HG03520 (cell line): ENCODE measurements at regions not wholly inside any gene's neighbourhood (a gene's known extent, or its start where the extent isn't known, plus 50 kb on each side); places are given as distances from the start of the nearest gene placed in this dataset.
A peak's percentile ranks its signal among the peaks of the same experiment; 100 is the strongest.
"Not testable (repeated sequence)": the region's sequence is repeated elsewhere in the genome, so short reads cannot be mapped to it uniquely, and the experiment has no call there.

Source experiments
- ATAC-seq: cut with Tn5 transposase; IDR thresholded peaks from one replicate; pipeline ENCODE4 v1.9.1; 2021; ENCODE audit warnings: mild to moderate bottlenecking, moderate library complexity; ENCODE audit not compliant: unreplicated experiment

DNA sequence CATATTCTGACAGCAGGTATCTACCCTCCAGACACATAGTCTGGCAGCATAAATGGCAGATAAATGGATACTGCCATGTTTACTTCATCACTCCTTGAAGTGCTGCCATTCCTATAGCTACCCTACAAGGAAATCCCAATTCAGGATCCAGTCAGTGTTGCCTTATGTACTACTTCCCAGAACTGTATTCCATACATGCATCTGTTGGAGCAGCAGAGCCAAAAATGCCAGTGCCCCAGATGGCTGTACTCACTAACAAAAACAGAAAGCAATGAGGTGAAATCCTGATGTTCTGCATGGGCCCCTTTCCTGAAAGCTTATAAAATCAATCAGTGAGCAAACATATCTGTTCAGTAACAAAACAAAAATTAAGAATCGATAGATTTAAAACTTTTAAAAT lies 490.0 kb upstream of the COX7C start:
- no peak for ATAC-seq

- ATAC-seq = no peak
Observed at GRCh38 chr5:86129009-86129408, 488.7 kb upstream of the COX7C start.

- ATAC-seq = no peak
Observed at GRCh38 chr5:86137297-86137696, 480.4 kb upstream of the COX7C start.

DNA sequence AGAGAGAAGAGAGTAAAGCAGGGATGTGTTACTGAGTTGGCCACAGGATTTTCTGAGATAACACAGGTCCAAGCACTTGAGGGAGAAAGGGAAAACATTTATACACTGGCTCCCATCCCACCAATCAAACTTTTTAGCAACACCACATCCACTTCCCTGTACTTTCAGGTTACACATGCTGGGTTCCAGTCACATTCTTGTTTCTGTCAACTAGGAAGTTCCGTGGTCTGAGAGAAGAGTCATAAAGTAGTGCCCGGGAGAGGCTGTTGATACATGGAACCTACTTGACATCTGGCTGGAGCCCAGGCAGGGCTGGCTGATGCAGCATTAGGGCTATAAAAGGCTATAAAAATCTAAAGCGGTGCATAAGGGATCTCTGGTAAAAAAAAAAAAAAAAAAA lies 473.9 kb upstream of the COX7C start:
- ATAC-seq = no peak

DNA sequence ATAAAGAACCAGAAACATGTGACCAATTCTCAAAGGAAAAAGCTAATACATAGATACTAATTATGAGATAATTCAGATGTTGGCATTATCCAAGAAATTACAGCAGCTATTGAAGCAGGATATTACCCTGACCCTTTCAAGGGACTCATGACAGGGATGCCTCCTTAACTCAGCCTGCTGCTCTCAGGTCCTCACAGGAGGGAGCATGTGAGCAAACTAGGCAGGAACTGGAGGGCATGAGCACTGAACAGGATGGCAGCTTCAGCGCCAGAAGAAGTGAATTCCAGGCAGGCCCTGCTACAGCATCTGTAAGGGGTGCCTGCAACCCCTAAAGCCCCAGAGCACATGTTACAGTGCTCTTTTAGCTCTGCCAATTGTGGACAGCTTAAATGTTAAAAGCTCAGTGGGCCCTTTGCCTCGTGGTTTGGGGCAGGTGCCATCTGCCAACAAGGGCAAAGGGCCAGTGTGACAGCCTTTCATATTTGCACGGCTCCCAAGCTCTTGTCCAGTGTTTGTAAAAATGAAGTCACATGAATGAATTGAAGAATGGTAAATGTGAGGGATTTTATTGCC lies 464.7 kb upstream of the COX7C start:
- ATAC-seq = no peak

GRCh38 chr5:86155796-86156195 lies 461.9 kb upstream of the COX7C start:
- no peak for ATAC-seq

- no peak for ATAC-seq
Observed at GRCh38 chr5:86170194-86170593, 447.5 kb upstream of the COX7C start.

DNA sequence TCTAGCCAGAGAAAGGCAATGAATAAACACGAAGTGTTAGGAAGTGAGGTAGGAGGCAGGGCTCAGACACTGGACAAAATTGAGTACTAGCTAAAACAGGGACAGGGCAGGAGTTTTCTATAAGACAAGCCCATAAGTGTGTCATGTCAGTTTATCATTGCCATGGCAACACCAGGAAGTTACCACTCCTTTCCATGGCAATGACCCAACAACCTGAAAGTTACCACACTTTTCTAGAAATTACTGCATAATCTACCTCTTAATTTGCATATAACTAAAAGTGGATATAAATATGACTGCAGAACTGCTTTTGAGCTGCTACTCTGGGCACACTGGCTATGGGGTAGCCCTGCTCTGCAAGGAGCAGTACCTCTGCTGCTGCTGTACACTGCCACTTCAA lies 442.5 kb upstream of the COX7C start:
- peak; percentile 85 for ATAC-seq

DNA sequence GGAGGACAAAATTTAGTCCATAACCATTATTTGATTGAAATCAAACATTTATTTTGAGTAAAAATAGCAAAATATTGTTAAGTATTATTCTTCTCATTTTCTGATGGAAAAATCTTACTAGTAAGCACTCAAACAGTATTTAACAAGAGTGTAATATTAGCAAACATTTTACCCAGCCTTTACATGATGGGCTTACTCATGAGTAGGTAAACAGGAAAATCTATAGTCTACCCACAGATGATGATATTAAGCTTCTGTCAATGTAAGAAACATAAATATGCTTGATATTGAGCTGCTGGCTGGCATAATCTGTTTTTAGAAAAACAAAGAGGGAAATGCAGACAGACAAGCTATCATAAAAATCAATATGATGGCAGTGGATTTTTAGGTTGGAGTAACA lies 418.5 kb upstream of the COX7C start:
- no peak for ATAC-seq

GRCh38 chr5:86228147-86228546 lies 389.6 kb upstream of the COX7C start:
- no peak for ATAC-seq

DNA sequence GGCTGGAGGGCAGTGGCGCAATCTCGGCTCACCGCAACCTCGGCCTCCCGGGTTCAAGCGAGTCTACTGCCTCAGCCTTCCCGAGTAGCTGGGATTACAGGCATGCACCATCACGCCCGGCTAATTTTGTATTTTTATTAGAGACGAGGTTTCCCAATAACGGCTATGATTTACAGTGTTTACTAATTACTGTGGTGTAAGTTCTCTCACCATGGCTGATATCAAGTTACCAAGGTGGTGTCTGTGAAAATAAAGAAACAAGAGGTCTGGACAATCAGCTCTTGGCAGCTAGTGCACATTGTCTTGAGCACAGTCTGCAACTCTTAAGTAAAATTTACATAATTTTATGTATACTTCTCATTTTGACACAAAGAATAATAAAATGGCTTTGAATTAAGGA lies 385.5 kb upstream of the COX7C start:
- ATAC-seq = no peak

DNA sequence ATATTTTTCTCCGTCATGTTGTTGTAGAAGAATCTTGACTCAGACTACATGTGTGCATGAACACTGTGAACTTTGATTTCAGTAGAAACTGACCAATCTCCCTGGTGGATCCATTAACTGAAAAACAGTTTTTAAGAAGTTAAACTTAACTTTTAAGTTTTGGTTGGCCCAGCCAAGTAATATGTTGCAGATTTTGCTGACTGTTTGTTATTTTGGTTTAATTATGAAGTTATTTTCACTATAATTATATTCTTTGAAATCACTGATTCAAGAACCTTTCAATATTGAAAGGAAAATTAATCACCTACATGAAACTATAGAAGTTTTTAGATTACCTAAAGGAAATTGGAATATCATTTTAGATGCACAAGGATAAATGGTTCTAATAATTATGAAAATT lies 373.6 kb upstream of the COX7C start:
- no peak for ATAC-seq

- no peak for ATAC-seq
Observed at GRCh38 chr5:86257871-86258270, 359.9 kb upstream of the COX7C start.

- not testable (repeated sequence) for ATAC-seq
Observed at GRCh38 chr5:86284400-86285190, 333.1 kb upstream of the COX7C start.

GRCh38 chr5:86287437-86287836 lies 330.3 kb upstream of the COX7C start:
- not testable (repeated sequence) for ATAC-seq

DNA sequence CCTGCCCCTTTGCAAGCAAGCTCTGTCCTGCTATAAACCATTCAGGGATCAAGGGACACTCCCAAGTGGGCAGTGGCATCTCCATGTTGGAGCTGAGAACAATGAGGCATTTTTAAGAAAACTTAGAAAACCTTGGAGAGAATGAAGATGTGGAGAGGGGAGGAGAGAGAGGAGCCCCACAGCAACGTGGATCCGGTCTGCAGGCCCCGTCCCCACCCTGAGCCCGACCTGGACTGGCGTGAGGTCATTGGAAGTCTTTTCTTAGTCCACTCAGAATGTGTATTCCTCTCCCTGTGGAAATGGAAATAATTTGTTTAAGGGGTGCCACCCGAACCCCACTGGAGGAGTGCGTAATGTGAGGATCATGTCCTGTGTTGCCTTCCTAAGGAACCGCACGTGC lies 328.0 kb upstream of the COX7C start:
- not testable (repeated sequence) for ATAC-seq

- ATAC-seq = not testable (repeated sequence)
Observed at GRCh38 chr5:86292811-86293210, 324.9 kb upstream of the COX7C start.

DNA sequence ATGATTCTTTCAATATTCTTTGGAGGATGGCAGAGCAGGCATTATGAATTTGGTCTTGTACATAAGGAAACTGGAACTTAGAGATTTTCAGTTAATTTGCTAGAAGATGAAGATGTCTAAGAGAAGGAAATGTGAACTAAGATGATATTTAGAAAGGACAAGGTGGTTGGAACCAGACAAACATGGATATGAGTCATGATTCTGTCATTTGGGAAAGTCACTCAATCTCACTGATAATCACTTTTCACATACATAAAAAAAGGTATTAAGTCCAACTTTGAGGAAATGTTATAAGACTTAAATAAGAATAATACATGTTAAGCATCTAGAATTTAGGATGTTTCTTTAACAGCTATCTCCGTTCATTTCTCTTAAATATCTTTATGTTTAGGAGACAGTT lies 315.1 kb upstream of the COX7C start:
- not testable (repeated sequence) for ATAC-seq

- peak; percentile 79 for ATAC-seq
Observed at GRCh38 chr5:86305050-86305449, 312.7 kb upstream of the COX7C start.

GRCh38 chr5:86314951-86315350 lies 302.8 kb upstream of the COX7C start:
- no peak for ATAC-seq

DNA sequence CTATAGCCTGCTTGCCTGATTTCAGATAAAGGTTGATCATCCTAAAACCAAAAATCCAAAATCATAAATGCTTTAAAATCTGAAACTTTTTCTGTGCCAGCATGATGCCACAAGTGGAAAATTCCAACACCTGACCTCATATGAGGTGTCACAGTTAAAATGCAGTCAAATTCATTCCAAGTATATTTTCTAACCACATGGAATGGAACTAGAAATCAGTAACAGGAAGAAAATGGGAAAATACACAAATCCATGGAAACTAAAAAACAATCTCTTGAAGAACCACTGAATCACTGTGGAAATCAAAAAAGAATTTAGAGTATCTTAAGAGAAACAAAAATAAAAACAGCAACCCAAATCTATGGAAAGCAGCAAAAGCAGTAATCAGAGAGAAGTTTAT lies 297.5 kb upstream of the COX7C start:
- ATAC-seq = no peak

GRCh38 chr5:86329318-86329717 lies 288.4 kb upstream of the COX7C start:
- ATAC-seq = no peak

GRCh38 chr5:86330736-86331135 lies 287.0 kb upstream of the COX7C start:
- no peak for ATAC-seq
